Inflammatory macrophage (primary cell): ENCODE measurements at regions not wholly inside any gene's neighbourhood (a gene's known extent, or its start where the extent isn't known, plus 50 kb on each side); places are given as distances from the start of the nearest gene placed in this dataset.

Source experiments
- DNase-seq, 2 donors: peaks; one replicate each; pipeline ENCODE4 v3.0.0-alpha.2; 2020 to 2022

DNA sequence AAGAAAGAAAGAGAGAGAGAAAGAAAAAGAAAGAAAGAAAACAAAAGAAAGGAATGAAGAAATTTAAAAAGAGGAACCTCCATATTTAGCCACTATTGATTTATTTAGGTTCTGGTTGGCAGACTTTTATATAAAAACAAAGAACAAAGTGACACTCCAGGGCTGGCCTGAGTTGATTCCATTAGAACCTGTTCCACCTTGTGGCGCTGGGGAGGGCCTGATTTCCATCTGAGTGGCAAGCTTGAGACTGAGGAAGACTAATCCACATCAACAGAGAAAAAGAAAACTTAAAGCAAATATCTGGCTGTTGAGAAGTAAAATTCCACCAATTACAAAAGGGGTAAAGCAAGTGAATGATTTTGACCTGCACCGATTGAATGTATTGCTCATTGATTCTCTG lies 345.3 kb downstream of the EN1 start:
- no peak for DNase-seq

DNA sequence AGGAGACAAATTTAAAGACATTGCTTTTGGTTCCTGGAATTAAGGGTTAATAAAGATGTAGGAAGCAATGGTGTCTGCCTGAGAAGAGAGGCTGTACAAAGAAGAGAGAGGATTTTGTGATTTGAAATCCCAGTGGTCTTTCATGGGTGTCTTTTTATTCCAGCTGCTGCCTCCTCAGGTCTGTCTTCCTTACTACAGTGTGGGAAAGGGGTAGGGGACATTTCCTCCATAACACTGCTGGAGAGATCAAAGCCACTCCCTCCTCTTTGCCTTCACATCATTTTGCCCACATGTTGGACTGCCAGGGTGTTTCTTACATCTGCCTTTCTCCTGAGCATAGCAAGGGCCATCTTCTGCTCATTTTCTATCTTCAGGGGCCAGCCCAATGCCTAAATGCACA lies 348.5 kb downstream of the EN1 start:
- no peak for DNase-seq

DNA sequence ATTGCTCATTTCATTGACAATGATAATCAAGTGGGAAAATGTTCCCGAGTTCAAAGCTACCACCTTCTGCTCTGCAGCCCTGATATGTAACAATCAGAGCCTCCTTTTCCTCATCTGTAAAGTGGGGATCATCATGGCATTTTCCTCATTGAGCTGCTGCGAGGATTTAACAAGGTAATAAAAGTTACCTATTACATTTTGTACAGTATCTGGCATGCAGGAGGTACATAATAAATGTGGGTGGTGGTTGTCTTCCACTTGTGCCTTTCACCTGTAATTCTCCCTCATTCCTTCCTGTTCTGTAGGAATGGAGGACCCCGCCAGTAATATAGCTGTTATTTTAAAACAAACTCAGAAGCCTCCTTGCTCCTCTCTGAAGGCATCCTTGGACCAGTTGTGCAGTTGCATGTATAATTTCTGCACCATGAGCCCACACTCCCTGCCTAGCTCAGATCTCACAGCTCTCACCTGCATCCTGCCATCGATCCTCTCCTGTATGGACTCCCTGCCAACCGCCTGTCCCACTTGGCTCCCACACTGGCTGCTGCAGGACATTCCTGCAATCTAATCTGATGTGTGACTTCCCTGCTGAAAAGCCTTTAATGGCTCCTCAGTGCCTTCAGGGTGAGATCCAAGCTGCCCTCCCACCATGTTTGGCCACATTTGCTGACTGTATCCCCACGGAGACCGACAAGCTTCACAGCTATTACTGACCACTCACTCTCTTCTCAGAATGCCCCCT lies 350.4 kb downstream of the EN1 start:
- no peak for DNase-seq

DNA sequence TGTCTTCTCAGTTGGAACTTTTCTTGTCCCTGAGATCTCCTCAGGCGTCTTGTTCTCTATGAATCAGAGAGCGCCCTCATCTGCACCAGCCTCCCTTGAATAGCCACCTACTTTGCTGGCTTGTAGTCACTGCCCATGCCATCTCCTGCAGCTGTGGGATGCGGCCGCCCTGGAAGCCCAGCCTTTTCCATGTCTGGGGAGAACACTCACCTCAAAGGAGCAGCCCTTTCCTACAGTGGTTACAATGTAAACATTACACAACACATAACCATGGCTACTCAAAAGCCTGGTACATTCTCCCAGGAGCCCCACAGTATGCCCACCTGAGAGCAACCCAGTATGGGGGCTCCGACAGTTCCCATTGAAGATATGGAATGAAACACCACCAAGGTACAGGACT lies 351.0 kb downstream of the EN1 start:
- DNase-seq, result no peak

GRCh38 chr2:118495290-118495689 lies 352.2 kb downstream of the EN1 start:
- DNase-seq, result no peak

DNA sequence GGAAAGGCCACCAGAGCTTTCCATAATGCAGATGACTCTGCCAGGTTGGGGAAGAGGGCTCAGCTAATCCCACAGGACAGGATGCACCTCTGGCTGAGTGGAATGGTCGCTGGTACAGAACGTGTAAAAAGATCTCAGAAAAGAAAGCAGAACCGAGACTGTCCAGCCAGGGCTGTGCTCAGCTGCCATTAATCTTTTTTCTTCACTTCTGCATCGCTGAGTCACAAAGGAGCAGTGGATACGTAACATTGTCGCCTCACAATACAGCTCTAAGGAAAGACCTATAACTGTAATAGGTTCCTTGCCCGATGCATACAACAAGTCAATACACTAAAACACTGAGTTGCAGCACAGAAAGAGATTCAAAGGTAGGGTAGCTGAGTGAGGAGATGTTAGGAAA lies 354.2 kb downstream of the EN1 start:
- DNase-seq, result no peak

GRCh38 chr2:118492335-118492734 lies 355.1 kb downstream of the EN1 start:
- DNase-seq, result no peak

GRCh38 chr2:118490330-118490729 lies 357.1 kb downstream of the EN1 start:
- DNase-seq, result no peak

GRCh38 chr2:118489712-118490299 lies 357.6 kb downstream of the EN1 start:
- DNase-seq, result no peak

- no peak for DNase-seq
Measured at GRCh38 chr2:118481299-118481698, 366.1 kb downstream of the EN1 start.

DNA sequence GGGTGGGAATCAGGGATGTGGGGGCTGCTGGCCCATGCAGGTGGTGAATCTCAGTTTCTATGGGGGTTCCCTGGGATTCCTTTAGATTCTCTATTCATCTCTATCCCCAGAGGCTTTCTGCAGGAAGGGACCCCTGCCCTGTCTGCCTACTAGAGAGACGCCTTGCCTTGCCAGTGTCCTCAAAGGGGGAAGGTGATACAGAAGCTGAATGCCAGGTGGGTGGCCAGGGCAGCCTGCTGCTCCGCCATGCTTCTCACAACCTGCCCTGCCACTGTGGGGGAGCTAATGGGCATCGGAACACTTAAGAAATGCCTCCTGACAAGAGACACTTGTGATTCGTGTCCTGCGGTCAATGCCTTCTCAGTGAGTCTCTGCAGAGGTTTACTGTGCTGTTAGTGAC lies 368.4 kb downstream of the EN1 start:
- no peak for DNase-seq

DNA sequence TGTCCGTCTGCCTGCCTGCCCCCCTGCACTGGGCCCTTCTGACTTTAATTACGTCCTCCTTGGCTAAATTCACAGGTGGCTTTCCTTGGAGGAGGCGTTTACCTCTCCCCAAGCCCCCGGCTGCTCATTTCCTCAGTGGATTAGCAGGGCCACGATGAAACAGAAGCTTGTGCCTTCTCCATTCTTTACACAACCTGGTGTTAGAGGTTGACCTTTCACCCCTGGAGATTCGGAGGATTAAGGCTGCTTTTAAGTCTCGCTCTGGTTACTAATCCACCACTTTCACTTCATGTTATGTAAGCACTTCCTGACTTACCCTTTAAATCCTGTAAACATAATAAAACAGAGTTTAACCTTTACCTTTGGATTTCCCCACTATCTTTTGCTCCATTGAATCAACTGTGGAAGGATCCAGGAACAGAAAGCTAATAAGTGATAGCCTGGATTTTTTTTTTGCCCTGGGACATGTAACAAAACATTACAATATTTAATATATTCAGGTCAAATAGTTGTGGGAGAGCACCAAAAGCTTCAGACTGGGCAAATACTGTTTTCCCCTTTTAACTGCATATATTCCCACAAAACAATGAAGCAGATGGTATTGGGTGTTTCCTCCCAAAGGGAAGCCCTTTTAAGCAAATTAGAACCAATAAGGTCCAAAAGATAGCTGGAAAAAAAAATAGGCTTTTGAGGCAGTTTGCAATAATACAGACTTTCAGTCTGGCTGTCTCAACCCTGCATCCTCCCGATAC lies 370.2 kb downstream of the EN1 start:
- DNase-seq, result no peak

DNA sequence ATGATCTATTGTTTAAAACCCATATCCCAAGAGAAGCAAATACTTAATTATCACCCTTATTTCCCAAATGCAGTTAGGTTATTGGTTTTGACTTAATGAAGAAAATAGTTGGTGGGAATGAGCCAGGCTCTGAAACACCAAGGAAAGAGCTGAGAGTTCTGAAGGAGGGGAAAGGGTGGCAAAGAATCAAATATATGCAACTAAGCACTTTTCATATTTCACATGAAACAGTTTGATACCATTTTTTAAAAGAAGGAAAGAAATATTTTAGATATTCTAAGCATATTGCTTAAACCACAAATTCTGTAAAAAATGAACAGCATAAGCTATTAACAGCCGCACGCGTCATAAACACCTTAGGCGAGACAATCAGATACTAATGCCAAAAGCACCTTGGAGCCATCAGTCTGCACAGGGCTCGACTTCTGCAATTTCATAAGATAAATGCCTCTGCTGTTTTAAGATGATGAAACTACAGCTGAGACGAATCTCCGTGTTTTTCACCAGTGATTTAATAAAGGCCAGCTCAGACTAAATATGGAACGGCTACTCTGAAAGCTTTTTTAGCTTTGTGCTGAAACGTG lies 371.7 kb downstream of the EN1 start:
- DNase-seq, result no peak

DNA sequence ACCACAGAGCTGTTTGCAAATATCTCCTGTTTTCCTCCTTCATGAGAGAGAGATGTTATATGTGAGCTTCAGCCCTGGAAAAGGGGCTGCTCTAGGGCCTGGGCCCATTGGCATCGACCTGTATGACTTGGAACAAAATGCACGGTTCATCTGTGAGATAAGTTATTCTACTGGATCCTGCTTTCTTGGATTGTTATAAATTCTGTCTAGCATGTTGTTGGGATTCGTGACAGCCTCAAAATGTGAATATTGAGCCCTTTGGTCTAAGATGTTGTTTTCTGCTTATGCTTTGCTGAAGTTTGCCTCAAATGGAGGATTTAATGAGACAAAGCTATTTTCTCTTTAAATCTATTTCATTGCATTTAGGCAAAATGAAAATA lies 372.9 kb downstream of the EN1 start:
- no peak for DNase-seq

DNA sequence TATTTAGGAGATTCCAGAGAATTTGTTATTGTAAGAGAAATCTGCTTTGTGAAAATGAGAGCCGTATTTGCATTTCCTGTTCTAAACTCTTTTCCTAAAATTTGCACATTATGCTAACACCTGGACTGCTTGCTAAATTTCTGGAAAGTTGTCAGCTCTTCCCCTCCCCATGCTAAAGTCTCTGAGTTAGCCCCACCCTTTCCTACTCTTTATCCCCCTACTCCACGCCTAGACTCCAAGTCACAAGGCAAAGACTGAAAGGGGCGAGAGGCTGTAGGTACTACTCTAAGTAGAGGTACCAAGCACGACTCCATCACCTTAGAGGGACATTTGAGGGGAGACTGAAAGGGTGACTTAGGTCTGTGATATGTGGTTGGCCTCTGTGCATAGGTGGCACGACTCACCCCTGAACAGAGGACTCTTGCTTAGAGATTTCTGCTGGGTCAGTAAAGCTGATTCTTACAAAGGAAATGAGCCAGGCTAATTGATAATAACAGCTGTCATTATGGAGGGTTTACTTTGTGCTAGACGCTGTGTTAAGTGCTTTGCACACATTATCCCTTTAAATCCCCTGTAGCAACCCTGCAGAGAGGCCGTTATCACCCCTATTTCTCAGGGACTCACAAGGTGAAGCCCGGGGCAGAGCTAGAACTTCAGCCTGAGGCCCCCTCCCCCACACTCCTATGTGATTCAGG lies 373.5 kb downstream of the EN1 start:
- DNase-seq, result no peak

GRCh38 chr2:118473241-118473640 lies 374.2 kb downstream of the EN1 start:
- no peak for DNase-seq

DNA sequence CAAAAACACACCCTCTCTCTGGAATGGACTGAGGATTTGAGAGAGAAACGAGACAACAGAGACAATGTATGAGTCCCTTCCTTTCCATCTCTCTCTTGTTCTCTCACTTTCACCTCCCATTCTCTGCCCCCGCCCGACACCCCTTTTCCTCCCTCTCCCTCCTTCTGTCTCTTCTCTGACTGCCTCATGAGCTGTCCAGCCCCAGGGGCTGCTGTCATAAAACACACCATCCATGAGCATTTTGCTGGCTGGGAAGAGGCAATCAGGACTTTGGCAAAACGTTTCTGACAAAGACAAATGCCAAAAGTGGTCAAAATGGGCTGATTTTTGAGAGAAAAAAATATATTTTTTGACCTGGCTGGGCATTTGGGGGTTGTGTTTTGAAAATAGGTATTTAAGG lies 377.2 kb downstream of the EN1 start:
- DNase-seq, result no peak

- no peak for DNase-seq
Measured at GRCh38 chr2:118469103-118469502, 378.3 kb downstream of the EN1 start.

DNA sequence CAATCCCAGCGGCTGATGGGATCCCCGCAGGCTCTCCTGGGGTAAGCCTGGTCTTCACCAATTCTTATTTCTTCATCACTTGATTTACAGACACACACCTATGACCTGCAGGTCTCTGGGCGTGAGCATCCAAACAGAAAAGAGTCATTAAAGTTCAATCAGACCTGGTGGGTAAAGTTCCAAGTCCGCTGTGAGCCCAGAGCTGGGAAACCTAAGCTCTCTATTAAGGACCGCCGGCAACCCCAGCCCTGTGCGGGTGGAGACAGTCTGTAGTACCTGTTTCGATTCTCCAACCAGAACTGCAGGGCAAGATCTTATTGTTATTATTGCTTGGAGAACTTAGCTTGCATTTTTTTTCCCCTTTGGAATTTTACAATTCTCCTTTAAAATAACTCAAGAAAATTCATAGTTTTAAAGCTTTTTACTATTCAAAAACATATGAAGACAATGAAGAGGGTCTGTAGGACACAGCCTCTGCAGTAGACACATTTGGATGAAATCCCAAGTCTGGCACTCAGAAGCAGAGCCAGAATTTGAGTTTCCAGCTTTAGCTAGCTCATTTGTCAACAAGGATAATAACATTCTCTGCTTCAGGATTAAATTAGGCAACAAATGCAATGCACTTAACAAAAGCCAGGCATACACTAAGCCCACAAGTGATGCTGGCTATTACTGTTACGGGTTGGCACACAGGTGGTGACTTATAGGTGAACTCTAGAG lies 376.4 kb downstream of the INSIG2 start:
- DNase-seq, result no peak

- DNase-seq, result no peak
Measured at GRCh38 chr2:118464046-118464445, 375.8 kb downstream of the INSIG2 start.

DNA sequence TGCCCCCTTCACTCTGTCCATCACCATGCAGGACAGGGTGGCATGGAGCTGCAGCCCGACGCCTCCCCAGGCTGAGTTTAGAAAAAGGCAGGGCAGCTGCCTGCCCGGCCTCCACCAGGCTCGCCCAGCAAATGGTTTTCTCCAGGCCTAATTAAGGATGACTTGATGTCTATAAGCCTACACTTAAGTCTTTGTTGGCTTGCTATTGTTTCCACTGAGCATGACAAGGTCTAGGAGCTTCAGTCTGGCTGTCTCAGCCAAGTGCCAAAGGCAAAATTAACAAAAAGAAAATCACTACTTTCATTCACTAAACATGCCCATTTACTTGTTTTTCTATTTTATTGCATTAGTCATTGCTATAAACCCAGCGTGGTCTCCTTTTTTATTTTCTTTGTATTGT lies 372.2 kb downstream of the INSIG2 start:
- no peak for DNase-seq

- no peak for DNase-seq
Measured at GRCh38 chr2:118459426-118459825, 371.2 kb downstream of the INSIG2 start.
